IMR-90 (cell line): ENCODE measurements at regions not wholly inside any gene's neighbourhood (a gene's known extent, or its start where the extent isn't known, plus 50 kb on each side); places are given as distances from the start of the nearest gene placed in this dataset.

Source experiments
- ATAC-seq: fragments of 200-7000 bp; cut with Tn5 transposase; 2 replicates; pipeline ENCODE4 v1.9.1; 2020; ENCODE audit warnings: low read depth, mild to moderate bottlenecking, moderate library complexity
- BruUV-seq: library from RNA; stranded (reverse); fragments of 400-500 nt; replicated peaks from 2 replicates; lab custom pipeline; 2021; lab: Mats Ljungman, UMichigan
- CTCF ChIA-PET: fragments of 300-600 bp; formaldehyde crosslinking; extraction: SDS; loops from one replicate; lab custom pipeline; 2021; ENCODE audit warnings: antibody characterized with exemption; lab: Yijun Ruan, JAX
- POLR2A ChIA-PET: fragments of 300-600 bp; sonication (Branson Sonifier 250); formaldehyde crosslinking; loops from one replicate; lab custom pipeline; 2022; ENCODE audit warnings: antibody characterized with exemption; ENCODE audit not compliant: unreplicated experiment; lab: Charles Lee
- DNase-seq: peaks from one replicate; pipeline ENCODE4 v3.0.0; 2013
- H2AFZ ChIP-seq: replicated peaks from 2 replicates; pipeline ENCODE3; 2013; ENCODE audit warnings: low read length, mild to moderate bottlenecking; ENCODE audit not compliant: poor library complexity
- H2AK5ac ChIP-seq: 2 replicates; pipeline ENCODE4 v1.6.1; 2013; ENCODE audit warnings: low read depth, low read length, inconsistent platforms
- H2AK9ac ChIP-seq: replicated peaks from 2 replicates; pipeline ENCODE3; 2013; ENCODE audit warnings: mild to moderate bottlenecking, low read depth, low read length, moderate library complexity; ENCODE audit not compliant: poor library complexity
- H2BK120ac ChIP-seq: 2 replicates; pipeline ENCODE4 v1.6.1; 2013; ENCODE audit warnings: low read depth, low read length, inconsistent platforms
- H2BK15ac ChIP-seq: 3 replicates; pipeline ENCODE4 v1.6.1; 2013; ENCODE audit warnings: low read depth, low read length, inconsistent platforms
- H2BK20ac ChIP-seq: 2 replicates; pipeline ENCODE4 v1.6.1; 2013; ENCODE audit warnings: low read depth, mild to moderate bottlenecking, inconsistent platforms, low read length, moderate library complexity
- H2BK5ac ChIP-seq: 2 replicates; pipeline ENCODE4 v1.6.1; 2013; ENCODE audit warnings: mild to moderate bottlenecking, low read depth, low read length, inconsistent platforms; ENCODE audit not compliant: poor library complexity, severe bottlenecking
- H3K14ac ChIP-seq: replicated peaks from 2 replicates; pipeline ENCODE4 v1.6.1; 2013; ENCODE audit warnings: low read depth, low read length, inconsistent platforms
- H3K18ac ChIP-seq: 2 replicates; pipeline ENCODE4 v1.6.1; 2013; ENCODE audit warnings: low read depth, low read length, control low read depth
- H3K23ac ChIP-seq: 2 replicates; pipeline ENCODE4 v1.6.1; 2013; ENCODE audit warnings: low read depth, low read length, inconsistent platforms
- H3K27ac ChIP-seq: 2 replicates; pipeline ENCODE4 v1.5.1; 2013; ENCODE audit warnings: mild to moderate bottlenecking, control low read depth, low read length; ENCODE audit not compliant: insufficient read depth
- H3K27me3 ChIP-seq: 2 replicates; pipeline ENCODE4 v1.6.1; 2013; ENCODE audit warnings: low read length; ENCODE audit not compliant: control insufficient read depth, insufficient read depth
- H3K36me3 ChIP-seq: 2 replicates; pipeline ENCODE4 v1.6.1; 2013; ENCODE audit warnings: low read length, mixed read lengths; ENCODE audit not compliant: control insufficient read depth, insufficient read depth
- H3K4ac ChIP-seq: 2 replicates; pipeline ENCODE4 v1.6.1; 2013; ENCODE audit warnings: low read depth, low read length, inconsistent platforms
- H3K4me1 ChIP-seq: 2 replicates; pipeline ENCODE4 v1.6.1; 2013; ENCODE audit warnings: low read length, mixed read lengths; ENCODE audit not compliant: control insufficient read depth, insufficient read depth
- H3K4me2 ChIP-seq: 2 replicates; pipeline ENCODE4 v1.6.1; 2013; ENCODE audit warnings: low read depth, mild to moderate bottlenecking, control low read depth, low read length, moderate library complexity
- H3K4me3 ChIP-seq: 2 replicates; pipeline ENCODE4 v1.5.1; 2013; ENCODE audit warnings: low read depth, mild to moderate bottlenecking, control low read depth, low read length, moderate library complexity; ENCODE audit not compliant: insufficient read depth
- H3K56ac ChIP-seq: 2 replicates; pipeline ENCODE4 v1.6.1; 2013; ENCODE audit warnings: low read length, inconsistent platforms; ENCODE audit not compliant: insufficient read depth; ENCODE audit errors: extremely low read depth
- H3K79me1 ChIP-seq, 2 experiments: 2 replicates each; pipeline ENCODE4 v1.6.1; 2013; ENCODE audit warnings: low read length in 2 of 2, inconsistent platforms in 1 of 2, low read depth in 1 of 2
- H3K9ac ChIP-seq: 2 replicates; pipeline ENCODE4 v1.6.1; 2013; ENCODE audit warnings: low read depth, low read length, control low read depth
- H3K9me1 ChIP-seq: 2 replicates; pipeline ENCODE4 v1.6.1; 2013; ENCODE audit warnings: low read length, inconsistent platforms; ENCODE audit not compliant: insufficient read depth
- H3K9me3 ChIP-seq: 2 replicates; pipeline ENCODE4 v1.6.1; 2013; ENCODE audit warnings: low read length; ENCODE audit not compliant: control insufficient read depth, insufficient read depth
- H4K20me1 ChIP-seq: 2 replicates; pipeline ENCODE4 v1.6.1; 2013; ENCODE audit warnings: low read length, inconsistent platforms; ENCODE audit not compliant: insufficient read depth
- H4K5ac ChIP-seq: 2 replicates; pipeline ENCODE4 v1.6.1; 2013; ENCODE audit warnings: mild to moderate bottlenecking, low read depth, low read length, control low read depth
- H4K8ac ChIP-seq, 2 experiments: 2 replicates each; pipeline ENCODE4 v1.6.1; 2013; ENCODE audit warnings: low read depth in 2 of 2, low read length in 2 of 2, control low read depth in 1 of 2, inconsistent platforms in 1 of 2
- H4K91ac ChIP-seq: 2 replicates; pipeline ENCODE4 v1.6.1; 2013; ENCODE audit warnings: low read depth, low read length, inconsistent platforms; ENCODE audit not compliant: insufficient read depth
- BHLHE40 ChIP-seq: fragments of 150-350 bp; IDR thresholded peaks from 2 replicates; pipeline ENCODE4 v1.6.1; 2016; ENCODE audit warnings: mild to moderate bottlenecking, low read depth, low read length
- CEBPB ChIP-seq: IDR thresholded peaks from 2 replicates; pipeline ENCODE4 v1.6.1; 2012; ENCODE audit warnings: low read depth, low read length, improper control_type of control experiment
- CHD1 ChIP-seq: IDR thresholded peaks from 2 replicates; pipeline ENCODE4 v1.6.1; 2012; ENCODE audit warnings: low read depth, low read length, improper control_type of control experiment
- FOS ChIP-seq: fragments of 150-350 bp; IDR thresholded peaks from 2 replicates; pipeline ENCODE4 v1.6.1; 2016; ENCODE audit warnings: low read depth, low read length
- MAFK ChIP-seq: IDR thresholded peaks from 2 replicates; pipeline ENCODE4 v1.6.1; 2012; ENCODE audit warnings: low read depth, low read length, improper control_type of control experiment
- MAZ ChIP-seq: IDR thresholded peaks from 2 replicates; pipeline ENCODE4 v1.6.1; 2012; ENCODE audit warnings: low read depth, mild to moderate bottlenecking, low read length, improper control_type of control experiment, moderate library complexity, borderline replicate concordance
- MXI1 ChIP-seq: IDR thresholded peaks from 2 replicates; pipeline ENCODE4 v1.6.1; 2012; ENCODE audit warnings: low read depth, mild to moderate bottlenecking, low read length, moderate library complexity, borderline replicate concordance
- NFE2L2 ChIP-seq: fragments of 150-350 bp; IDR thresholded peaks from 2 replicates; pipeline ENCODE4 v1.6.1; 2016; ENCODE audit warnings: low read depth, mild to moderate bottlenecking, low read length
- POLR2A ChIP-seq: IDR thresholded peaks from 2 replicates; pipeline ENCODE4 v1.6.1; 2012; ENCODE audit warnings: mild to moderate bottlenecking, low read depth, low read length
- RAD21 ChIP-seq: IDR thresholded peaks from 2 replicates; pipeline ENCODE4 v1.6.1; 2012; ENCODE audit warnings: low read length, improper control_type of control experiment
- RCOR1 ChIP-seq: IDR thresholded peaks from 2 replicates; pipeline ENCODE4 v1.6.1; 2012; ENCODE audit warnings: mild to moderate bottlenecking, low read length, improper control_type of control experiment; ENCODE audit not compliant: insufficient replicate concordance
- RFX5 ChIP-seq: IDR thresholded peaks from 2 replicates; pipeline ENCODE4 v1.8.0; 2012; ENCODE audit warnings: low read depth, mild to moderate bottlenecking, low read length, moderate library complexity
- SMC3 ChIP-seq: fragments of 150-350 bp; IDR thresholded peaks from 2 replicates; pipeline ENCODE4 v1.6.1; 2016; ENCODE audit warnings: low read depth, mild to moderate bottlenecking, antibody characterized with exemption, low read length, moderate library complexity
- WGBS, 2 experiments: methylation state at CpG; one replicate each; pipeline versions ENCODE4 v1.1.5 to v1.1.7; 2013; ENCODE audit warnings: missing lambda C conversion rate in 2 of 2; ENCODE audit not compliant: insufficient read length in 1 of 2; ENCODE audit errors: extremely low coverage in 2 of 2; 5-methylcytosine and 5-hydroxymethylcytosine counted together
- dilution Hi-C: fragments of 300-500 bp; cut with HindIII; formaldehyde crosslinking; loops from one replicate; pipeline ENCODE4 v1.14.3; 2018; ENCODE audit warnings: low sequenced_read_pairs; ENCODE audit not compliant: unreplicated experiment
- in situ Hi-C: fragments of 300-500 bp; cut with MboI; formaldehyde crosslinking; loops from 3 replicates; pipeline ENCODE4 v1.14.3; 2019; ENCODE audit warnings: low sequenced_read_pairs, inconsistent platforms, mixed read lengths
- intact Hi-C: fragments of 100-400 bp; cut with micrococcal nuclease; formaldehyde crosslinking; loops from 2 replicates; pipeline ENCODE4 v1.10.0; 2022
- TF ChIP-seq, protein P1 (sequence below): conservative IDR thresholded peaks from 2 replicates; pipeline ENCODE4 v1.5.1; 2012; ENCODE audit warnings: mild to moderate bottlenecking, low read depth, low read length, improper control_type of control experiment
- TF ChIP-seq, protein P2 (sequence below): fragments of 150-350 bp; IDR thresholded peaks from 2 replicates; pipeline ENCODE4 v1.6.1; 2017; ENCODE audit warnings: mild to moderate bottlenecking, antibody characterized with exemption, low read length, low read depth
- TF ChIP-seq, protein P3 (sequence below): fragments of 150-350 bp; IDR thresholded peaks from 2 replicates; pipeline ENCODE4 v1.6.1; 2016; ENCODE audit warnings: low read depth, mild to moderate bottlenecking, low read length, moderate library complexity, borderline replicate concordance

DNA sequence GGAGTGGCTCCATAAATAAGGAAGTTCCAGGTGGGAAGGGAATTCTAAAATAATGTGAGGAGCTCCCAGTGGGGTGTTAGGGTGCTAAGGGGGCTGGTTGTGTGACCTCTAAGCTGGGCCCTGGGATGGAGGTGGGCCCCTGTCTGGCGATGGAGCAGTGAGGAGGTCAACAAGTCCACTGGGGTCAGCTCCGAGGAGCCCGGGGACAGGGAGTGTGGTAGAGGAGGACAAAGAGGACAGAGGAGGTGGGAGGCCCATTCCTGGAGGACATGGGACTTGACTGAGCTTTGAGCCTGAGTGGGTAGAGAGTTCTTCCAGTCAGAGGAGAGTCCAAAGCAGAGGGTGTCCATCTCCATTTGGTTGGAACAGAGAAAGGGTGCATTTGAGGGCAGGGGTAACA is 390.2 kb downstream of the TSHZ3 start:
- dilution Hi-C loops (no loop called here), intact Hi-C loops (no loop called here), in situ Hi-C loops (no loop called here)
- no peak overlapping the region for H2BK5ac ChIP-seq
- H4K5ac ChIP-seq = no peak overlapping the region
- H3K9ac ChIP-seq = no peak overlapping the region
- no peak overlapping the region for H4K8ac ChIP-seq
- no peaks in the 10 kb centered on the region for H3K27me3 ChIP-seq
- H3K4me3 ChIP-seq = no peak overlapping the region
- H4K91ac ChIP-seq = no peak overlapping the region
- H2BK20ac ChIP-seq = no peak overlapping the region
- CTCF ChIA-PET = interaction anchor here (1.5 kb wide), 1 partner anchor 12 kb away, joined by 3 read pairs; no protein-coding TSS in a partner anchor
- no CpG with 5 or more reads among the region's 3 CpGs for WGBS, 2 experiments
- H3K4ac ChIP-seq = no peak overlapping the region
- H3K14ac ChIP-seq = no peak overlapping the region
- no peak overlapping the region for H3K4me2 ChIP-seq
- no TSS peak for BruUV-seq
- ATAC-seq (no peak), DNase-seq (no peak)
- H3K36me3 ChIP-seq = no peaks in the 10 kb centered on the region
- no peak overlapping the region for H2AFZ ChIP-seq
- H3K23ac ChIP-seq = no peak overlapping the region
- POLR2A ChIA-PET = no interaction called here
- no peaks in the 10 kb centered on the region for H3K4me1 ChIP-seq
- no peak overlapping the region for H2AK5ac ChIP-seq
- no peak overlapping the region for H3K18ac ChIP-seq
- no peak overlapping the region for H2AK9ac ChIP-seq
- no peaks in the 10 kb centered on the region for H4K20me1 ChIP-seq
- H3K27ac ChIP-seq = no peak overlapping the region
- no peak overlapping the region for H2BK15ac ChIP-seq
- H3K9me1 ChIP-seq = no peaks in the 10 kb centered on the region
- H3K56ac ChIP-seq = no peak overlapping the region
- no peak overlapping the region for H2BK120ac ChIP-seq
- TF ChIP-seq RAD21 (no peak), FOS (no peak), BHLHE40 (no peak), MAZ (no peak), CEBPB (no peak), RFX5 (no peak), RCOR1 (no peak), MXI1 (no peak), NFE2L2 (no peak), POLR2A (no peak), MAFK (no peak), SMC3 (no peak), CHD1 (no peak)
- TF ChIP-seq, protein P1, sequence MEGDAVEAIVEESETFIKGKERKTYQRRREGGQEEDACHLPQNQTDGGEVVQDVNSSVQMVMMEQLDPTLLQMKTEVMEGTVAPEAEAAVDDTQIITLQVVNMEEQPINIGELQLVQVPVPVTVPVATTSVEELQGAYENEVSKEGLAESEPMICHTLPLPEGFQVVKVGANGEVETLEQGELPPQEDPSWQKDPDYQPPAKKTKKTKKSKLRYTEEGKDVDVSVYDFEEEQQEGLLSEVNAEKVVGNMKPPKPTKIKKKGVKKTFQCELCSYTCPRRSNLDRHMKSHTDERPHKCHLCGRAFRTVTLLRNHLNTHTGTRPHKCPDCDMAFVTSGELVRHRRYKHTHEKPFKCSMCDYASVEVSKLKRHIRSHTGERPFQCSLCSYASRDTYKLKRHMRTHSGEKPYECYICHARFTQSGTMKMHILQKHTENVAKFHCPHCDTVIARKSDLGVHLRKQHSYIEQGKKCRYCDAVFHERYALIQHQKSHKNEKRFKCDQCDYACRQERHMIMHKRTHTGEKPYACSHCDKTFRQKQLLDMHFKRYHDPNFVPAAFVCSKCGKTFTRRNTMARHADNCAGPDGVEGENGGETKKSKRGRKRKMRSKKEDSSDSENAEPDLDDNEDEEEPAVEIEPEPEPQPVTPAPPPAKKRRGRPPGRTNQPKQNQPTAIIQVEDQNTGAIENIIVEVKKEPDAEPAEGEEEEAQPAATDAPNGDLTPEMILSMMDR = no peak
- TF ChIP-seq, protein P2, sequence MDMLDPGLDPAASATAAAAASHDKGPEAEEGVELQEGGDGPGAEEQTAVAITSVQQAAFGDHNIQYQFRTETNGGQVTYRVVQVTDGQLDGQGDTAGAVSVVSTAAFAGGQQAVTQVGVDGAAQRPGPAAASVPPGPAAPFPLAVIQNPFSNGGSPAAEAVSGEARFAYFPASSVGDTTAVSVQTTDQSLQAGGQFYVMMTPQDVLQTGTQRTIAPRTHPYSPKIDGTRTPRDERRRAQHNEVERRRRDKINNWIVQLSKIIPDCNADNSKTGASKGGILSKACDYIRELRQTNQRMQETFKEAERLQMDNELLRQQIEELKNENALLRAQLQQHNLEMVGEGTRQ = no peak
- TF ChIP-seq, protein P3, sequence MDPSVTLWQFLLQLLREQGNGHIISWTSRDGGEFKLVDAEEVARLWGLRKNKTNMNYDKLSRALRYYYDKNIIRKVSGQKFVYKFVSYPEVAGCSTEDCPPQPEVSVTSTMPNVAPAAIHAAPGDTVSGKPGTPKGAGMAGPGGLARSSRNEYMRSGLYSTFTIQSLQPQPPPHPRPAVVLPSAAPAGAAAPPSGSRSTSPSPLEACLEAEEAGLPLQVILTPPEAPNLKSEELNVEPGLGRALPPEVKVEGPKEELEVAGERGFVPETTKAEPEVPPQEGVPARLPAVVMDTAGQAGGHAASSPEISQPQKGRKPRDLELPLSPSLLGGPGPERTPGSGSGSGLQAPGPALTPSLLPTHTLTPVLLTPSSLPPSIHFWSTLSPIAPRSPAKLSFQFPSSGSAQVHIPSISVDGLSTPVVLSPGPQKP = no peak
- H3K9me3 ChIP-seq = no peaks in the 10 kb centered on the region
- no peaks in the 10 kb centered on the region for H3K79me1 ChIP-seq
